Mesenteric fat pad (tissue), 1 donor: ENCODE measurements at regions not wholly inside any gene's neighbourhood (a gene's known extent, or its start where the extent isn't known, plus 50 kb on each side); places are given as distances from the start of the nearest gene placed in this dataset.
"Not testable (repeated sequence)": the region's sequence is repeated elsewhere in the genome, so short reads cannot be mapped to it uniquely, and the experiment has no call there.

Experiments
- DNase-seq: peaks from one replicate; pipeline ENCODE4 v3.0.0-alpha.2; 2020; ENCODE audit warnings: low spot score
- donor health status: DM: yes; HTN: yes; CAD: no.

DNA sequence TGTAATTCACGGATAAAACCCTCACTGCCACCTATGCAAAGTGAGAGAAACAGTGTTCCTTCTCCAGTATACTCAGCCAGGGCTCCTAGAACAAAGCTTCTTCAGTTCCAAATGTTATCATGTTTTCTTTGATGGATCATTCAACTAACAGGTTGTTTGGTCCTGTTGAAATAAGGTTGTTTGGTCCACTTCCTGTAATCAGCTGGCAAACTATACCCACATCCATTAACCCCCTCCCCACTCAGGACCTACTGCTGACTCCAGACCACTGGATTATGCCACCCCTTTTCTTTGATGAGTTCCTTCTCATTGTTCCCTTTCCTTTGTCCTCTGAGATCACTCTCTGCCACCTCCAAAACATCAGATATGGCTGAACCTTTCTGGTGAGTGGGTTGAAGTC, 267.7 kb upstream of the USP25 start:
- DNase-seq, result no peak

DNA sequence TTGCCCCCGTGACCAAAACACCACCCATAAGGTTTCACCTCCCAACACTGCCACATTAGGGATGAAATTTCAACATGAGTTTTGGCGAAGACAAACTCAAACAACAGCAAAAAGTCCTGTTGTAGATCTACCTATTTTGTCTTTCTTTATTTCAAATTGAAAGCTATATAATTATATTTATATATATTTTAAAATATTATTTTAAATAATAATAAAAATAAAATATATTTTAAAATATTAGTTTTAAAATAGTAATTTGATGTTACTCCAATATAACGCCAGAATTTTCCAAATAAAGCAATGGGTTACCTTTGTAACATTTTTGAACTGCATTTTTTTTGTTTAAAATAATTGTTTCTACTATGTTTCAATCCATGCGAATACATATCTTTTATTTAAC, 263.5 kb upstream of the USP25 start:
- DNase-seq, result no peak

DNA sequence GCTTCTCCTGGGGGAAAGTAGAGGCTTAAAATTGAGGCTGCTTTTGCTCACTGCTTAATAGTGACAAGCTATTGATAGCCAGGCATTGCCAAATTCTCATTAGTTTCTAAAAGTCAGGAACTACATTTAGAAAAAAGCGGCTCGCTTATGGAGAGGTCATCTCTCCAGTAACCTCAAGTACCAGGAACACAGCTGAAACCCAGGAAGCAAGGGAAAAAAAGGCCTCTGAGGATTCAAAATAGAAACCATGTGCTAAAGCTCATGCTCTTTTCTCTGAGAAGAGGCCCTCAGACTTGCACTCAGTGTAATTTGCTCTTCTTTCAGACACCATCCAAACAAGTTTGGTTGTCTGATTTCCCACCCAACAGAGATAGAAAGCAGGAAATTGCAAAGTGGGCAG, 261.4 kb upstream of the USP25 start:
- no peak for DNase-seq

DNA sequence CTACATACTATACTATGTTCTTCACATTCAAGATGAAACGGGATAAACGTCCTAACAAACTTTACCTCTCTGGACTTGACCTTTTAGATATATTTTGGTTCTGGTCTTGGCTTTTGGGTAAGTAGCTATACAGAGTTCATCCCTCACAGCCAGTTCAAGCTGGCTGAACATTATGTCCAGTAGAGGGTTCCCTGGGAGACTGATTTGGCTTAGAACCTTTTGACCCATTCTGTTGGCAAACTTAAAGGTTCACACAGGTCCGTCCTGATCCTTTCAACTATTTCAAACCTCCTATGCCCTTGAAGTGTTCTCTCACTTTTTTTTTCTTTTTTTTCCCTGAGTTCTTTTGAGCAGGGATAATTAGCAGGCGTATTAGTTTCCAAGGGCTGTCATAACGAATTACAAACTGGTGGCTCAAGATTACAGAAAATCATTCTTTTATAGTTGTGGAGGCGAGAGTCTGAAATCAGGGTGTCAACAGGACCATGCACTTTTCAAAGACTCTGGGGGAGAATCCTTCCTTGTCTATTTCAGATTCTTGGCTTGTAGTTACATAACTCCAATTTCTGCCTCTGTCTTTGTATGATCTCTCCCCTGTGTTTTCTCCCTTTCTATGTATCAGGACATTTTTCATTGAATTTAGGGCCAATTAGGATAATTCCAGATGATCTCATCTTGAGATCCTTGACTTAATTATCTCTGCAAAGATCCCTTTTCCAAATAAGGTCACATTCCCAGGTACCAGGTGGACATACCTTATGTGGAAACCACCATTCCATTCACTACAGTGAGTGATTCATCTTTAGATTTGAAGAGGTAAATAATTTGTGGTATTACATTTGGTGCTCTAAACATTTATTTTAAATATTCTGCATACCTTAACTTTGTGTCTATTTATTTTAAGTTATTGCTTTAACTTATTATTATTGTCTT, 257.4 kb upstream of the USP25 start:
- DNase-seq, result no peak

DNA sequence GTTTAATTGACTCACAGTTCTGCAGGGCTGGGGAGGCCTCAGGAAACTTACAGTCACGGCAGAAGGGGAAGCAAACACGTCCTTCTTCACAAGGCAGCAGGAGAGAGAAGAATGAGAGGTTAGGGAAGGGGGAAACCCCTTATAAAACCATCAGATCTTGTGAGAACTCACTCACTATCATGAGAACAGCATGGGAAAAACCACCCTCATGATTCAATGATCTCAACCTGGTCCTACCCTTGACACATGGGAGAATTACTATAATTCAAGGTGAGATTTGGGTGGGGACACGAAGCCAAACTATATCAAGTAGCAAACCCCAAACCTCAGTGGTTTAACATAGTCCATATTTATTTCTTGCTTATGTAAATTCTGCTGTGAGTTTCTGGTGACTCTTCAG, 252.0 kb upstream of the USP25 start:
- DNase-seq, result not testable (repeated sequence)

DNA sequence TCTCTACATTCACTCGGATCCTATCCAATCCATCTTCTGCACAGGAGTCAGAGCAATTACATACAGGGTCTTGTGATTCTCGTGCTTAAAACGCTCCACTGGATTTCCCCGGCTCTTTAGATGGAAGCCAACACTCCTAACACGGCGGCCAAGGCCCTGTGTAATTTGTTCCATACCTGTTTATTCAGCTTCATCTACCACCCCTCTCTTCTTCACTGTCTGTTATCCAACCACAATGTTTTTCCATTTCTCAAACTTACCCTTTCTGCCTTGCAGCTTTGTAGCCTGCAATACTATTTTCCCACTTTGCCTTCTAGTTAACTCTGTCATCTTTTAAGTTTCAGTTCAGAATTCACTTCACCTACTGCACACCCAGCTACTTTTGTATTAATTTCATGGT, 249.6 kb upstream of the USP25 start:
- DNase-seq, result no peak

DNA sequence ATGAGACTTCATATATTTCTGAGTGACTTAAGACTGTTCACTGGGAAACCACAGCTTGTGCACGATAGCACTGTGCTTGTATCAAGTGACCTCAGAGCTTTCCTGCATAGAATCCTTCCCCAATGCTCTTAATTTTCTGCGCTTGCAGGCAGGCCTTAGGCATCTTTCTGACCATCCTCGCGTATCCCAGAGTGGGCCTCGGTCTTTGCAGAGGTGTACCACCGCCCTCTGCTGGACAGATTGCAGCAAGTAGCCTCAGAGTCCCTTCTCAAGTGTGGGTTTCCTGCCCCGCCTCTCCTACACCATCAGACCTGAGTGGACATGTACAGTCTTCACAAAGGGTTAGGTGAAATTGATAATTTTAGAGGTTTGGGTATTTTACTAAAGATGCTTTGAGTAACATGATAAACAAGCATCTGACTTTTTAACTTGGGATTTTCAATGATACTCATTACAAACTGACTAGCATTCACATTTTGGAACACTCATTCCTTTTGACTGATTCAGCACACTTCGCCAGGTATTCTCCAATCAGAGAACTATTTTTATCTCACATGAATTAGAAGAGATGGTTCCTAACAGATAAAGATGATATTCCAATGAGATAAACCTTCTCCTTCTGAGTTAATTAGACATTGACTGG, 246.5 kb upstream of the USP25 start:
- peak; percentile 91 for DNase-seq

DNA sequence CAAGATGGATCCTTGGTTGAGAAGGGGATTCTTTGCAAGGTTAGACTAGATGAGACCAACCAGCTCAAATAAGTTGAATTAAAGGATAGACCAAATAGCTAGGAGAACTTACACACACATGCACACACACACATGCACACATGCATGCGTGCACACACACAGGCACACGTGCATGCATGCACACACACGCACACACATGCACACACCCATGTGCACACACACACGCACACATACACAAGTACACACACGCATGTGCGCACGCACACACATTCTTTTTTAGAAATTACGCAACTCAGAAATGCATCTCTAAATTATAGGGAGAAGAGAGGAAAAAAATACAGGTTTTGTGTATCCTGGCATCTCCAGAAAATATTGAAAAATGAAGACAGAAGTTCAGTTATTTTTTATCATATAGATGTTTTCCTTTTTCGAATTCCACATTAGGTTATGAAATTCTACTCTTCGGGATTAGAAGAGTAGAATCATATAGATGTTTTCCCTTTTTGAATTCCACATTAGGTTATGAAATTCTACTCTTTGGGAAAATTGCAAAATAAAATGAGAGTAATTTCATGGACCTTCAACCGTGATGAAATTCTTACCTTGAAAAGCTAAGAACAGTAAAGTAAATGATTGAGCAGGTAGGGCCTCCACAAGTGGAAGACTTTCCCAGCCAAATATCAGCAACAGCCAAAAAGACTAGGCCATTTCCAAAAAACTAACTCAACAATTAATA, 243.2 kb upstream of the USP25 start:
- no peak for DNase-seq

DNA sequence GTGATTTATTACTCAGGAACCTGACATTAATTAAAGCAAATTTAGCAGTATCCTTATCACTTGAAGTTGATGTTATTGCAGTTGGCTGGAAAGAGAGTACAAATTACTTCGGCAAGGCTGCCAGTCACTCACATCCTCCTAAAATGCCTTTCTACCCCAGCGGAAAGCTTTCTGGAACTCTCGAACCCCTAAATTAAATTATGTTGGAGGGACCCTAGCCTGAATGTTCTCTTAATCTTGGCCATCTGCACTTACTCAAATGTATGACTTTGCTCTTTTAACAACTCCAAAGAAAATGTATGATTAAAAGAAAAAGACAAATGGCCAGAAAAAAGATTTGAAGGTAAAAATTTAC, 242.6 kb upstream of the USP25 start:
- no peak for DNase-seq

DNA sequence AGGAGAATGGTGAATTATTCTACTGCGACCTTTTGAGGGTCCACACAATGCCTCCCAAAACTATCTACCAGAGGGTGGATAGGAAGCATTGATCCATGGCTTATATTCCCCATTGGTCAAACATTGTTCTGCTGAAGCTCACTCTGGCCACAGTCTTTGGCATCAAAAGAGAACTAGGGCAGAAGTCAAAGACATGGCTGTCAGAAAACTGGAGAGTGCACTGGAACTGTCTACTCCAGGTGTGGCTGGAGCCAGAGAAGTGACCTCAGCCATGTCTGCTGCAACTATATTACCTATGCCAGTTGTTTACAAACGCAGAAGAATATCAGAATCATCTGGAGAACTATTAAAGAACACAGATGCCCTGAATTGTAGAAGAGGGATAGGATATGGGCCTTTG, 238.7 kb upstream of the USP25 start:
- no peak for DNase-seq

DNA sequence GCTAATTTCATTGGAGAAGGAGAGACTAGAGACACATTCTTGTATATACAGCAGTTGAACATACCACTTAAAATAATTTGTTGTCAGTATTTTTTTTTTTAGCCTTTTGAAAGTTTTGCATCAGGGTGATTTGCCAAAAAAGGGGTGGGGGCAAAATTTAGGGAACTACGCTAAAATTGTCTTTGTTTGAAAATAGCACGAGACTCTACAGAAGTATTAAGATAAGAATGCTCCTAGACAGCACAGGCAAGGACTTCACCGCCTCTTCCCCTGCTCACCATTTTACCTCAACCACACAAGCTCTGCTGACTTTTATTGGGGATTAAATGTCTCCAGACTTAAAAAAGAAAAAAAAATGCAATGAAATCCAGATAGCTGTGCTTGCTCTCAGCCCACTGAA, 236.1 kb upstream of the USP25 start:
- DNase-seq, result no peak

DNA sequence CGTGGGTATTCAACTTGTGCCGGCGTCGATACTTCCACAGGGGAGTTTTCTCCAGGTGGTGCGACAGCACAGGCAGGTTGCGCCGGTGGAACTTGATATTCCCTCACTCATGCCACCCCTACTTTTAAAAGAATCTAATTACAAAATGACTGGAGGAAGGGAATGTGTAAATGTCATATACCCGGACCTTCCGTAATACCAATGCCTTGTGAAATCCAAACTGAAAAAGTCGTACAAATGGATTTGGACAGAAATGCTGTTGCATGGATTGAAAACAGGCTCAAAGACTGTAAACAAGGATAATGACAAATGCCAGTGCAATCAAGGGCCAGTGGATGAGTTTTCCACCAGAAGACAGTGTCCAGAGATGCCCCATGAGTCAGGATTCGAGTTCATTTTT, 235.3 kb upstream of the USP25 start:
- DNase-seq, result no peak

DNA sequence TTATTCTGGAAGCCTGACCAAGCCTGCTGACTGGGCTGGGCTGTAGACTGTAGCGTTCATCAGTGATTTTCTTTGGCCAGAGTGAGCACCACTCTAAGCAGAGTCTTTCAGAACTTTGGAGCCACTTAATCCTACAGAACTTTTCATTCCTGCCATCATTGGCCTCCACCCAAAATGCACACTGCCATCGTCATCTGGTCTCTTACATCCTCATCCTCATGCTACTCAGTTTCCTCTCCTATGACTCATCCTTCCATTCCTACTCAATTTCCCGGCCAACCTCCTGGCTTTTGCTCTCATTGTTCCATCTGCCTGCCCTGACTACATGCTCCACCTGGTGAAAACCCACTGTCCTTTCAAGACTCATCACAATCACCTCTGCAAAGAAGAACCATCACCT, 233.8 kb upstream of the USP25 start:
- DNase-seq, result no peak

DNA sequence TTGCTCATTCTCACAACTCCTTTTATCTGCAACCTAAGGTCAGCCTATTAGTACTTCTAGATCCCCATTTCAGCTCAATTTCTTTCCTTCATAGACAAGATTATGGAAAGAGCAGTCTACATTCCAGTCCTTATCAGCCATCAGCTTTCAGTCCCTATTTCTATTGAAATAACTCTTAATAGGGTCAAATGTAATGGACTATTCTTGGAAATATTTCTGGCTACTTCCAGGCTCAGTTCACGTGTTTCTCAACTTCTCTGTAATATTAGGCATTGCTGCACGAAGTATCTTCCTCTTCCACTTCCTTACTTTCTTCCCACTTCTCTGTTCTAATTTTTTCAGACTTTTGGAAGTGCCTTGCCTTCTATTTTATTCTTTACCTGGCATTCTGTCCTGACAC, 232.9 kb upstream of the USP25 start:
- no peak for DNase-seq

DNA sequence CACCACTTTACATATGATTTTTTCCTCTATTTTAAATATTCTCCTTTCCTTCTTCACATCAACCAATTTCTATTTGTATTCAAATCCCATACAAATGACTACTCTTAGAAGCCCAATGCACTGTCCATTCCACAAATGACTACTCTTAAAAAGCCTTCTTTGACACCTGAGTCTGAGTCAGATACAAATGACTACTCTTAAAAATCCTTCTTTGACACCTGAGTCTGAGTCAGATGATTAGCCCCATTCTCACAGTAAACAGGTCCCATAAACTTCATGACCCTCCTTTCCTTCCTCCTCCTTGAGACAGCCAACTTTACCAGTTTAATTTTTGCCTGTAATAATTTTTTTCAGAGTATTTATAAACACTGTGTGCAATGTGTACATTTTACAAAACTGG, 231.3 kb upstream of the USP25 start:
- DNase-seq, result no peak

DNA sequence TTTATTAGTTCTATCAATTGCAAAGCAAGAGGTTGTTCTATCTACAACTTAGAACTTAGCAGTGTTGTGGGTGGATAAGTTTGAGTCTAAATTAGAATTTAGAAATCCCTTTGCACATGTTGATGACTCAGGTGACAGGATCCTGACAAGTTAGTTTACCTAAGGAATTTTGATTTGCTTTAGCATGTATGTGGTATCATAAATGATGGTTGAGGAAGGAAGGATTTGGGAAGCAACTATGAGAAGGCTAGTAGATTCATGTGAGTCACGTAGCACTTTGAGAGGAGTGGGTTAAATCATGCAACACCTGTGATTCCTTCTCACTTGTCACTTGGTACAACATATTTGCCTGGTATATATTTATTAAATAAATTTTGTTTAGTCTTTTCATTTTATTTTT, 223.7 kb upstream of the USP25 start:
- no peak for DNase-seq

DNA sequence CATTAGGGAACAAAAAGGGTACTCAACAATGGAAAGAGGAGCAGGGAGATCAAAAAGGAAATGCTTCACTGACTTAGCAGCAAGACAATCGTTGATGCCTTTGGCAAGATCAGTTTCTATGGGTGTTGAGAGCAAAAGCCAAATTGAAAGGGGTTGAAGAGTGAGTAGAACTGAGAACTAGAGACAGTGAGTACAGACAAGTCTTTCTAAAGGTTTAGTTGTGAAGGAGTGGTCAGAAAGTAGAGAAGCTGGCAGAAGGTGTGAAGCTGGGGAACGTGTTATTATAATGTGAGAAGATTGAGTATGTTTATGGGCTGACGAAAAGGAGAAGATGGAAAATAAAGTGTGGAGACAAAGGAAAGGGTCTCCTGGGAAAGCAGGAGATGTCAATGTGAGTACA, 221.2 kb upstream of the USP25 start:
- no peak for DNase-seq

DNA sequence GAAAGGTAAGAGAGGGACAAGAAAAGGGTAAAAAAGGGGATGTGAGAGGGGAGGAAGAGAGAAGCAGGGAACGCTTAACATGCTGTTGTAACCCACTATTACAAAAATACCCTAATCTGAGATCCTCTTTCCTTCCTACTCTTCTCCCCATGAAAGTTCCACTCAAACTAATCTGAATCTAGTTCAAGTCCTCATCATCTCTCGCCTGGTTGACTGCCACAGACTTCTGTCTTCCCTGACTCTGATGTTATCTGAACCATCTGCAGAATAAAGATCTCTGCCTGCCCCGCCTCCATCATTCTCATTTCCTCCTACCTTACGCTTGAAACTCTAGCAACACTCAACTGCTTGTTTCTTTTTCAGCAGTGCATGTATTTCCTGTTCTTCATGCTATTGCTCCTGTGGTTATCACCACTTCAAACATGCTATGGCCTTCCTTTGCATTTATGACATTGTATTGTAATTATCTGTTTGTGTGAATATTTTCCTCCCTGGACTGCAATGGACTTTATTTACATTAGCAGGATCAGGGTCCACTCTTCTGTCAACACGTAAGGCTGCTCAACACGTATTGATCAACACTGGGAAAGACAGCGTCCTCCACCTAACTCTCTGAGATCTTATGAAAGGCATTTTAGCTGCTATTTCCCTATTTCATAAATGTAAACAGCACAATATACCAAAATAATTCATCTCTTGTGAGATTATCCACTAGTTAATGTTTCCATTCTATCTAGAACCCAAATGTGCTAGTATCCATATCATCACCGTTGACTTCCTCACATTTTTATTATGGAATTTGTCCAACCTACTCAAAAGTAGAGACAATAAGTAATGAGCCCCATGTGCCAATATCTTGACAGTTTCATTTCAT, 215.5 kb upstream of the USP25 start:
- no peak for DNase-seq

DNA sequence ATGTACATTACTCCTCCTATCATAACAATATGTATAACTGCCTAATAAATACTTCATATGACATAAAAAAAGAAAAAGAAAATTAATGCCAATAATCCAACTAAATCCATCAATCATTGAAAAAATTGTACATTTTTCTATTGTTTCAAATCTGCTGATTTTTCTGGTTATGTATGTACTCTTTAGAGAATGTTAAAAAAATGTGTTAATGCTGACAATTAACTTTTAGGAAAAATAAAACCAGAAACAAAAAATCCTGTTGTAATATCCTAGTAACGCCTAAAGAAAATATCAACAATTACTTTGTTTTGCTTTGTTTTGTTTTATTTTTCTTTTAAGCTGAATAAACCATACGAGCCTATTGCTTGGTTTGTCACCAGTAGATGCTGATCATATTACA, 213.9 kb upstream of the USP25 start:
- DNase-seq, result no peak

DNA sequence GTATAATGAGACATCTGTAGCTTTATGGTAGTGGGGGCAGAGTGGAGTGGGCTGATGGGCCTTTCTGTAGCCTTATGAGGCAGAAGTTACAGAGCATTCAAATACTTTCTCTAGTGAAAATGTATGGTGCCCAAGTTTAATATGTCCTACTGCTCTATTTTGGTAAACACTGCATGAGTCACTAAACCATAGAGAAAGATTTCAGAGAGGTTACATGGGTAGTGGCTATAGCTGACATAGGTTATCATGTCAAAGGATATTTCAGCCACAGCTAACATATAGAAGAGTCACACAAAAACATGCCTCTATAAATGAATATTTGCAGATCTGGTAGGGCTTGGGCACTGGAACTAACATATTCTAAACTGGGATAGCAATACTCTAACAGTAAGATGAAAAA, 212.4 kb upstream of the USP25 start:
- DNase-seq, result no peak
